Hepatocyte (in vitro differentiated cells): ENCODE measurements at regions not wholly inside any gene's neighbourhood (a gene's known extent, or its start where the extent isn't known, plus 50 kb on each side); places are given as distances from the start of the nearest gene placed in this dataset.

Source experiments
- DNase-seq: peaks from one replicate; pipeline ENCODE4 v3.0.0-alpha.2; 2016; ENCODE audit warnings: low spot score
- H2AFZ ChIP-seq: fragments of 200-600 bp; sonication (generic); 2 replicates; pipeline ENCODE4 v1.6.0; 2016; ENCODE audit warnings: antibody characterized with exemption, mild to moderate bottlenecking
- H3K27ac ChIP-seq: fragments of 200-600 bp; sonication (generic); 2 replicates; pipeline ENCODE4 v1.5.1; 2016; ENCODE audit warnings: mild to moderate bottlenecking
- H3K27me3 ChIP-seq: fragments of 200-600 bp; sonication (generic); 2 replicates; pipeline ENCODE4 v1.6.1; 2016
- H3K36me3 ChIP-seq: fragments of 200-600 bp; sonication (generic); replicated peaks from 2 replicates; pipeline ENCODE4 v1.5.1; 2016; ENCODE audit warnings: low read depth; ENCODE audit not compliant: insufficient read depth
- H3K4me1 ChIP-seq: fragments of 200-600 bp; sonication (generic); 2 replicates; pipeline ENCODE4 v1.5.1; 2016; ENCODE audit warnings: mild to moderate bottlenecking, moderate library complexity; ENCODE audit not compliant: insufficient read depth
- H3K4me2 ChIP-seq: fragments of 200-600 bp; sonication (generic); 2 replicates; pipeline ENCODE4 v1.6.0; 2016
- H3K4me3 ChIP-seq: fragments of 200-600 bp; sonication (generic); 2 replicates; pipeline ENCODE4 v1.5.1; 2016; ENCODE audit warnings: mild to moderate bottlenecking
- H3K79me2 ChIP-seq: fragments of 200-600 bp; sonication (generic); 2 replicates; pipeline ENCODE4 v1.6.0; 2017; ENCODE audit warnings: mild to moderate bottlenecking
- H3K9me2 ChIP-seq: fragments of 200-600 bp; sonication (generic); replicated peaks from 2 replicates; pipeline ENCODE4 v1.6.0; 2017; ENCODE audit warnings: mild to moderate bottlenecking; ENCODE audit not compliant: insufficient read depth
- H3K9me3 ChIP-seq: fragments of 200-600 bp; sonication (generic); 2 replicates; pipeline ENCODE4 v1.5.1; 2016; ENCODE audit warnings: low read depth, mild to moderate bottlenecking
- H4K20me1 ChIP-seq: fragments of 200-600 bp; sonication (generic); 2 replicates; pipeline ENCODE4 v1.6.0; 2016; ENCODE audit warnings: mild to moderate bottlenecking; ENCODE audit not compliant: insufficient read depth, poor library complexity, severe bottlenecking
- CTCF ChIP-seq: fragments of 200-600 bp; sonication (generic); IDR thresholded peaks from 2 replicates; pipeline ENCODE4 v1.5.1; 2016; ENCODE audit warnings: antibody characterized with exemption, mild to moderate bottlenecking; ENCODE audit not compliant: poor library complexity
- EZH2 ChIP-seq: fragments of 200-600 bp; sonication (generic); IDR thresholded peaks from 2 replicates; pipeline ENCODE4 v1.6.1; 2016; ENCODE audit warnings: antibody characterized with exemption, mild to moderate bottlenecking, borderline replicate concordance
- EZH2phosphoT487 ChIP-seq: fragments of 200-600 bp; sonication (generic); IDR thresholded peaks from one replicate; pipeline ENCODE4 v1.6.1; 2018; ENCODE audit warnings: antibody characterized with exemption, mild to moderate bottlenecking, low read depth, moderate library complexity; ENCODE audit not compliant: unreplicated experiment, severe bottlenecking
- WGBS: methylation state at CpG from one replicate; pipeline ENCODE4 v1.1.6; 2016; ENCODE audit warnings: low lambda C conversion rate; ENCODE audit errors: missing lambda C conversion rate; 5-methylcytosine and 5-hydroxymethylcytosine counted together

GRCh38 chr12:66739266-66739665 is 60.4 kb upstream of the GRIP1 start:
- H3K9me3 ChIP-seq = no peaks in the 10 kb centered on the region
- WGBS = 79% methylated on average over 1 of the region's 1 CpG

GRCh38 chr12:66739940-66740651 is 61.2 kb upstream of the GRIP1 start:
- no peak overlapping the region for H2AFZ ChIP-seq
- no peak overlapping the region for H3K27ac ChIP-seq
- no peaks in the 10 kb centered on the region for H3K79me2 ChIP-seq
- 78% methylated on average over 4 of the region's 4 CpGs for WGBS
- no peaks in the 10 kb centered on the region for H3K9me3 ChIP-seq
- no peaks in the 10 kb centered on the region for H3K36me3 ChIP-seq
- no peaks in the 10 kb centered on the region for H3K27me3 ChIP-seq
- H3K4me3 ChIP-seq = no peak overlapping the region
- no peak for TF ChIP-seq EZH2phosphoT487
- no peak for TF ChIP-seq EZH2
- TF ChIP-seq CTCF = no peak
- H4K20me1 ChIP-seq = no peaks in the 10 kb centered on the region
- no peaks in the 10 kb centered on the region for H3K9me2 ChIP-seq
- no peak for DNase-seq
- no peak overlapping the region for H3K4me2 ChIP-seq
- H3K4me1 ChIP-seq = no peaks in the 10 kb centered on the region

More at GRCh38 chr12:66739266-66739665, 60.4 kb upstream of the GRIP1 start:
- Histone ChIP-seq H3K4me2 (no peak overlapping the region), H3K27ac (no peak overlapping the region), H3K79me2 (no peaks in the 10 kb centered on the region), H3K4me3 (no peak overlapping the region), H2AFZ (no peak overlapping the region), H4K20me1 (no peaks in the 10 kb centered on the region), H3K9me2 (no peaks in the 10 kb centered on the region), H3K36me3 (no peaks in the 10 kb centered on the region), H3K27me3 (no peaks in the 10 kb centered on the region), H3K4me1 (no peaks in the 10 kb centered on the region)
- no peak for DNase-seq
- TF ChIP-seq EZH2 (no peak), EZH2phosphoT487 (no peak), CTCF (no peak)

- Histone ChIP-seq H2AFZ (no peak overlapping the region), H4K20me1 (no peaks in the 10 kb centered on the region), H3K4me2 (no peak overlapping the region), H3K79me2 (no peaks in the 10 kb centered on the region), H3K4me3 (no peak overlapping the region), H3K27ac (no peak overlapping the region), H3K36me3 (no peaks in the 10 kb centered on the region), H3K4me1 (no peaks in the 10 kb centered on the region), H3K27me3 (no peaks in the 10 kb centered on the region), H3K9me3 (no peaks in the 10 kb centered on the region), H3K9me2 (no peaks in the 10 kb centered on the region)
- no peak for DNase-seq
- TF ChIP-seq CTCF (no peak), EZH2 (no peak), EZH2phosphoT487 (no peak)
- WGBS = 81% methylated on average over 2 of the region's 2 CpGs
Observed at GRCh38 chr12:66740732-66741131, 61.9 kb upstream of the GRIP1 start.

- Histone ChIP-seq H2AFZ (no peak overlapping the region), H3K27me3 (no peaks in the 10 kb centered on the region), H3K4me3 (no peak overlapping the region), H3K9me2 (no peaks in the 10 kb centered on the region), H3K4me1 (no peaks in the 10 kb centered on the region), H3K79me2 (no peaks in the 10 kb centered on the region), H3K27ac (no peak overlapping the region), H3K36me3 (no peaks in the 10 kb centered on the region), H3K9me3 (no peaks in the 10 kb centered on the region), H3K4me2 (no peak overlapping the region), H4K20me1 (no peaks in the 10 kb centered on the region)
- TF ChIP-seq CTCF (no peak), EZH2 (no peak), EZH2phosphoT487 (no peak)
- DNase-seq = no peak
Observed at GRCh38 chr12:66741919-66742318, 63.0 kb upstream of the GRIP1 start.
